Activated CD4-positive, CD25-positive, alpha-beta regulatory T cell (primary cell): ENCODE measurements at regions not wholly inside any gene's neighbourhood (a gene's known extent, or its start where the extent isn't known, plus 50 kb on each side); places are given as distances from the start of the nearest gene placed in this dataset.
"Not testable (repeated sequence)": the region's sequence is repeated elsewhere in the genome, so short reads cannot be mapped to it uniquely, and the experiment has no call there.

Experiments used
- DNase-seq, 4 experiments: peaks; one replicate each; lab custom pipeline; 2025; lab: John Stamatoyannopoulos, UW

DNA sequence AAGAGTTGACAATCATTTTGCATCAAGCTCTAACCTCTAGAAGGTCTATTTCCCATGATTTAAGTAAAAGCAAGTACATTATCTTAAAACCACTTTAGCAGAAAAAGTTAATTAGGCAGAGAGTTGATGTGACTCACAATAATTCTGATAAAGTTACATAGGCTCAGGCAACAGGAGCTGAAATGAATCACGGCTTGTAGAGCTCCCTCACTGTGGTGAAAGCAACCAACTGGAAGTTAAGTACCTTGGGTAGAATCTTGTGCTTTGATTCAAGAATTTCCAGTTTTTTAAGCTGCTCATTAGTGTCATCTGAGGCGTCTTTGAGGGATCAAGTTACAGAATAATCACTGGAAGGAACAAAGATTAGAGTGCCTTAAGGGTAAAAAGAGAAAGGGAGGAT lies 68.9 kb upstream of the NFE2L3 start:
- DNase-seq, result no peak

DNA sequence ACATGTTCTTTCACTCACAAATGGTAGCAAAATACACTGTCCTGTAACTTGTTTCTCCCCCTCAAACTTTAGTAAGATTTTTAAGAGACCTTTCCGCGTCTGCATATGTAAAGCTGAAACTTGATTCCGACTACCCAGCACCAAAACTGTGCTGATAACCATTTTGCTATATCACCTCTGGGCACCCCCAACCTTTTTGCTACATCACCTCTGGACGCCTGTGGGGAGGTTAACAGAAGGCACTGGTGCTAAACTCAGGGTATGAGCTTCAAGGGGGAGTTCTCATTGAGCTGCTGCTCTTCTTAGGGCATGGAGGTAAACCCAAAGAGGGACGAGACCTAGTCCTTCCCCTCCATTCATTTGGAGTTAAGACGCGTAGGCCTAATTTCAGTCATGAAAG lies 67.6 kb upstream of the NFE2L3 start:
- no peak for DNase-seq

DNA sequence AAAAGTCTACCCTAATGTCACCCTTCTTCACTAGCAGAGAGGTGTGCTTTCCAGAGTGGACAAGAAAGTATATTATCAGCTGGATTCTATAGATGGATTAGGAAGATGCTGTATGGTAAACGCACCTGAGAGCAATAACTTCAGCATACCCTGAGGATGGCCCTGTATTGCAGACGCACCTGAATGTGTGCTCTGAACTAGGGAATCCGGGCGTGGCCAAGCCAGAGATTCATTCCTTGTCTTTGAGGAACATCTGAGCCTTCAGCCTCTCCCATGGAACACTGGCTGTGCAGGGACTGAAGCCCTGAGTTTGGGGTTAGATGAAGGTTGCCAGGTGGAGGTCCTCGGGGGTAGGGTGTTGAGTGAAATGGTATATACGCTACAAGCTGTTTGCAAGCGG lies 66.2 kb upstream of the NFE2L3 start:
- DNase-seq, result no peak

DNA sequence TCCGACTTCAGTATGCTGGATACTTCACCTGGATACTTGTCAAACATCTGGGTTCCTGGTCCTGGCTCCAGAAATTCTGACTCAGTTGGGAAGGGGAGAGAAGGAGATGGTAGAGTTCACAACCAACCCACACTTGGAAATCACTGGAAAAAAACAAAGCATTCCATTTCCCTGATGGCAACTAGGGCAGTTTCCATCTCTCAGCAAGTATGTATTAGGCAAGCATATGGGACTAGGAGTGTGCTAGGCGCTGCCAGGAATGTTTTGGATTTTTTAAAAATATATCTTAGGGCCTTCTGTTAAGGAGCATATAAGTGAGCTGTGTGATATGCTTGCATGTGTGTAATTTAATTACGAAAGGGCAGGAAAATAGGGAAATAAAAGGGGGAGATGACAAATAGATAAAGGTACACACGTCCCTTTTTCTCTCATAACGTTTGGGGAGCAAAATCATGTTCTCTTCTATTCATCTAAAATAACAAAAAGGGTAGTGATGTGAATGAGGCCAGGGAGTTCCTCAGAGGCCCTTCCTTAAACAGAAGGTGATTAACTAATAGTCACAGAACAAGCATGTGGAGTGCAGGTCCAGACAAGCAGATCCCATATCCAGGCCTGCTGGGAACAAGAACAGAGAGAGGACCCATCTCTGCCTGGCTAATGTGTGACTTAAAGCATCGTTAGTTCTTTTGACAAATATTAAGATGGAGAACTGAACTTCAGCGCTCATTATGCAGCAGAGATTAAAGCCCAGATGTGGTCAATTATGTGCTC lies 64.5 kb upstream of the NFE2L3 start:
- no peak for DNase-seq

DNA sequence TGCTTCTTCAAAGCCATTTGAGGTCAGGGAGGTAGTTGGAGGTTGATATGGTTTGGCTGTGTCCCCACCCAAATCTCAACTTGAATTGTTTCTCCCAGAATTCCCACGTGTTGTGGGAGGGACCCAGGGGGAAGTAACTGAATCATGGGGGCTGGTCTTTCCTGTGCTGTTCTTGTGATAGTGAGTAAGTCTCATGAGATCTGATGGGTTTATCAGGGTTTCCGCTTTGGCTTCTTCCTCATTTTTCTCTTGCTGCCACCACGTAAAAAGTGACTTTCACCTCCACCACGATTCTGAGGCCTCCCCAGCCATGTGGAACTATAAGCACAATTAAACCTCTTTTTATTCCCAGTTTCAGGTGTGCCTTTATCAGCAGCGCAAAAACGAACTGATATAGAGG lies 62.5 kb upstream of the NFE2L3 start:
- not testable (repeated sequence) for DNase-seq

DNA sequence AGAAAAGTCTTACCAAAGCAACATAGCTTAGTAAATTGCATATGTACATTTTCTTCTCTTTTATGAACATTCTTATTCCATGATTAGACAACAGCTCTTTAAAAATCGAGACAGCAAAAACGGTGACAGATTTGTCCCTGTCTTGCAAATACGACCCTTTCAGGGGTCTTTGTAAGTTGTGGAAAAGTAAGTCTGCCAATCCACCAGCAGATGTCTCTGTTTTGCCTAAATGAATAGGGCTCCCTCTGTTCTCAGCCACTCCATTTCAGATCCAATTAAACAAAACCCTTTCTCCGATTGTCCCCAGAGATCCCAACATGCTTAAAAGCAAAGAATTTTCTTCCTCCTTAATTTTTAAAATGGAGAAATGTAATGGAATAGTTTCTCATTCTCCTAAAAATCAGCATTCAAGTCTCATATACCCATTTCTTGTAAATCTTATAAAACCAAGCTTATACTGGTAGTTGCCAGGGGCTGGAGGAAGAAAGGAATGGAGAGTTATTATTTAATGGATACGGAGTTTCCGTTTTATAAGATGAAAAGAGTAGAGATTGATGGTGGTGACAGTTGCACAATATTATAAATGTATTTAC lies 61.0 kb upstream of the NFE2L3 start:
- DNase-seq, result no peak

DNA sequence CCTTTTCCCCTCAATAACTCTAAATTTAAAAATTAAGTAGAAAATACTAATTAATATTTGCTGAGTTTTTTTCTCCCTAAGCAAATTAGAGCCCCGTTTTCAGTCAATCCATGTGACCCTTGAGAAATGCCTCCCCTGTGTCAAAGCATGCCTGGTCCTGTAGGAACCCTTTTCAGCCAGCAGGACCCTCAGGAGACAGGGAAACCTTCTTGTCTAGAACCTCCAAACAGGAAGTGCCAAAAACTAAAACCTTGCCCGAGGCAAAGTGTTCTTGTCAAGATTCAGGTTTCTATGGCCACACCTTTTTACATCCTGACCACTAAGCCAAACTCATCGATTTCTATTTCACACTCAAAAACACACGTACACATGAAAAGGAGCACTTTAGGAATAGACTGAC lies 60.1 kb upstream of the NFE2L3 start:
- no peak for DNase-seq

DNA sequence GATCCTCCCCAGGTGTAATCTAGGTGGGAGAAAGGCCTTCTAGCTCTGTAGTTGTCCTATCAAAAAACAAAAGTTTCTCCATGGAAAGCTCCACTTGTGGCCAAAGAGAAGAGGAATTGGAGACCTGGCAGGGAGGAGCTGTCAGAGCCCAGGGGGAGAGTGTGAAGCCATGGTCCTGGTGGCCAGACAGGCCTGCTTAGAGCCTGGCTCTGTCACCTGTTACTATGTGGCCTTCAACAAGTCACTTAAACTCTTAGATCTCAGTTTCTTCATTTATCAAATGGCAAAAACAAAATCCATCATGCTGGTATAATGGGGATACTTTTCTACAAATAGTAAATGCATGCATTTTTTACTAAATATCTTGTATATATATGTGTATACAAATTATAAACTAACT lies 59.0 kb upstream of the NFE2L3 start:
- no peak for DNase-seq

DNA sequence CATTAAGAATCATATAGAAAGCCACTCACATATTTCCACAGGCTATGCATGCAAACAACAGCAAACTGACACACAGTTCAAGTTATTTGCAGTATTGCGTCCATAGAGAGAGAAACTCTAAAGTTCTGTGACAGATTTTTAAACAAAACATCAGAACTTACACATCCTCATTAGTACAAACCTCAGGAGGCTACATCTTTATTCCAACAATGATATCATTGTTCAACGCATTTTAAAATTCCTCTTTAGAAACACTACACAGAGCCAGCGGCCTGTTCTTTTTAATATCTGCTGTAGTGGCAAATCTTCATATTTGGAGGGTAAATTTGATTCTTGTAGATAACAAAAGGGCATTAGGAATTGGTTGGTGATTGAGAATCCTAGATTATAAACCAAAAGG lies 55.9 kb upstream of the NFE2L3 start:
- DNase-seq, result no peak

DNA sequence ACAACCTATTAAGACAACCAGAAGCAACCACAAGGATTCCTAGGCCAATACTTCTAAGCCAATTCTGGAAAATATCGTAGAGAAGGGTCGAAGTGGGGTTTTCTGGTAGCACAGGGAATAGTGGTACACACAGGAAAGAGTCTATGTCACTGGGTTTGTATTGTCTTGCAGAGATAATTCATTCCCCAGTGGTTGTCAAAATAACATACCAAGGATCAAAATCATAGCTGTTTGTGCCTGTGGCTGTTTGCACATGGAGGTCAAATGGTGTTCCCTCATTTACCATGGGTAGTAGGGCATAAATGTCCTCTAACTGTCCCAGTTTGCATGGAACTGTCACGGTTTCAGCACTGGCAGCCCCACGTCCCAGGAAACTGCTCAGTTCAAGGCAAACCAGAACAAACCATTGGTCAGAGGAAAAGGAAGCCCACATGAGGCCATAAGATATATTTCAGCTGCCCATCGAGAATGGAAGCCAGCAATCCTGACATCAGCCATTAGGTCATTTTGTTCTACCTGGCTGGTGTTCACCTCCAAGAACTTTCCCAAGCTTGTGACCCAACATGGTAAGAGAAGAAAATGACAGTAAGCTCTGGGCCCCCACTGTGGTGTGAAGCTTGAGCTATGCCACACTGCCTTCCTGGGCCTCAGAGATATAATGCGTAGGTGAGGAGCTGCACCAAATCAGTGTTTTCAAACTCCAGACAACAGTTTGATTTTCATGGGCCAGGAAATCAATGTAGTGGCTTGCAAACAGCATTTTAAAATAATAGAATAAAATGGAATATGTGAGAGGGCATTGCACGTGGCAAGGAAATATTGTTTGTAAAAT lies 53.9 kb upstream of the NFE2L3 start:
- no peak for DNase-seq

DNA sequence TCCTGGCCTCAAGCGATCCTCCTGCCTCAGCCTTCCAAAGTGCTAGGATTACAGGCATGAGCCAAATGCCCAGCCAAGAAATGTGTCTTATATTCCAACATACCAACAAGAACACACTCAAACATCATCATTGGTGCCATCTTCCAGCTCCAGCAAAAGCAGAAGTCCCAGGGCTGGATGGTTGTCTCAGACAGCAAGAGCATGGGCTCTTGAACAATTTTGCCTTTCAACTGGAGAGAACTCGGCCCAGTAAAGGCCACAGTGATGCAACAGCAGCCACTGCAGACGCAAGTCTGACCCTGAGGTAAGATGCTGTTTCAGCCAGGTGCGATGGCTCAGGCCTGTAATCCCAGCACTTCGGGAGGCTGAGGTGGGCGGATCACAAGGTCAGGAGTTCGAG lies 52.8 kb upstream of the NFE2L3 start:
- DNase-seq, result no peak

DNA sequence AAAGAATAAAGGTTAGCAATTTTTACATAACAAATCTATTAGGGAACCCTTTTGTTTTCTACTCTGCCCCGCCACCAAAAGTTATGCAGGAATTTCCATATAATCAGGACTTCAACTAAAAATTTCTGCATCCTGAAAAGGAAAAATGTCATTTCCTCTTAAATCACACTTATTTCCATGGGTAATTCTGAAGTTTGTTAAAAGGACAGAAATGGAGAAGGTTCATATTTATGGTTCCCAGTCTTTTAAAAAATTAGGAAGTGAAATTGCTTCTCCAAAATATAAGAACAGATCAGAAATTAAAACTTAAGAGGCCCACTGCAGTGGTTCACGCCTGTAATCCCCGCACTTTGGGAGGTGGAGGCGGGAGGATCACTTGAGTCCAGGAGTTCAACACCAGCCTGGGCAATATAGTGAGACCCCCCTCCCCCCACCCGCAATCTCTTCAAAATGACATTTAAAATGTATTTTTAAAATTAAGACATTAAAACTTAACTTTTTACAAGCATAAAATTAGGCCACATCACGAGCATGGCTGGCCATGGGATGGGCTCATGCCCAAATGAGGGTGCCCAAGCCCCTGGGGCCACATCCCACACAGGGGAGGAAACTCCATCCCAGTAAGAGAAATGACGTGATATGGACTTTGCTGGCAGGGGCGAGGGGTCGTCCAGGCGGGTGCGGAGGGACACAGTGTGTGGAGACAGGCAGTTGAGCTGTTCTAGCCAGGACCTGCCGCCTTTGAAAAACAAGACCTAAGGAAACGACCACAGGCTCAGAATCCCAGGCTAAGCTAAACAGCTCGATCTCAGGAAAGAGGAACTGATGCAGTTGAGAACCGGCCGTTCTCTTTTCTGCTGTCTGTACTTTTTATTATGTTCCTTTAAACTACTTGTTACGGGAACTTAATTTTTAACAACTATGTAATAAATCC lies 51.3 kb upstream of the NFE2L3 start:
- DNase-seq, result no peak

DNA sequence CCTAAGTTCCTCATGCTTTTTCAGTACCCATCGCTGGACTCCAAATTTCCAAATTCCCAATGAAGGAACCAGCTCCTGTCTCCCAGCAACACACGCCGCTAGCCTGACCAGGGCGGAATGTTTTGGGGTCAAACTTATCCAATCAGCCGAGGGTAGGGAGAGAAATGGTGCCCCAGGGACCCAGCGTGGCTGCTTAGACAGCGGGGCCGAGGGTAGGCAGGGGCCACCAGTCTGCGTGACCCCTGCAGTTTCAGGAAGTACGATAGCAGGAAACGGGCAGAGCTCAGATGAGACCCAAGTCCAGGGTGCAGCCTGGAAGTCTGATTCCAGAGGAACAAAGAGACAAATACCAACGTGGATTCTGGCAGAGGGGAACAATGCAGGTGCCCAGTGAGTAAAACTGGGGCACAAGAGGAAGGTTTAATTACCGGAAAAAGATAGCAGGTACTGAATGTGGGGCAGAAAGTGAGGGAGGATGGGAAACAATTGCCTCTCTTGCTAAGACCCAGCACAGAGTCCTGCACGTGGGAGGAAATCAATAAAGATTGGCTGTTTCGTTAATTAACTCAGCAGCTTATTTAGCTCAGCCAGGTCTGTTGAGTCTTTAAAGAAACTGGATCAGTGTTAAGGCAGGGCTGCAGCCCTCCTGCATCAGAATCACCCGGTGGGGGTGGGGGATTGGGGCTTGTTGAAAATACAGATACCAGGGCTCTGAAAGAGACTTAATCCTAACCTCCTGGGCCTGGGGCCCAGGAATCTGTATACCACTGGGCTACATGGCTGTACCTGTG lies 50.4 kb upstream of the NFE2L3 start:
- DNase-seq, result no peak

DNA sequence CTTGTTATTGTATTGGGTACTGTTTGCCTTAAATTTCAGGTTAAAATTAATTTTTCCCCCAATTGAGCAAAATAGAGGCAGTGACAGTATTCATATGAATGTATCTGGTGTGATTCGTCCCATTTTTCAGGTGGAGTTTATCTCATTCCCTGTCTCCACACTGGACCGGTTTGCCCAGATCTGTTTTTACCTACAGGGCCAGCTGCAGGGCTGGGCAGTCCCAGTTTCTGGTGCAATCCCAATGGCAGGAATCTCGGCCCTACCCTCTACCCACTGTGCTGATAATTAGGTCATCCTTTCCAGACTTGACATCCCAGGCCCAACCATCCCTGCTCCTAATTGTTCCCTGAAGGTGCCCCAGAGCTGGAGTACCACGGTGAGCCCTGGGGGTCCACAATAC lies 49.8 kb upstream of the NFE2L3 start:
- no peak for DNase-seq
